GM18499 (cell line): ENCODE measurements at regions not wholly inside any gene's neighbourhood (a gene's known extent, or its start where the extent isn't known, plus 50 kb on each side); places are given as distances from the start of the nearest gene placed in this dataset.
"Not testable (repeated sequence)": the region's sequence is repeated elsewhere in the genome, so short reads cannot be mapped to it uniquely, and the experiment has no call there.

Experiments used
- ATAC-seq: cut with Tn5 transposase; IDR thresholded peaks from one replicate; pipeline ENCODE4 v1.9.1; 2021; ENCODE audit warnings: moderate number of reproducible peaks; ENCODE audit not compliant: insufficient read depth, unreplicated experiment

DNA sequence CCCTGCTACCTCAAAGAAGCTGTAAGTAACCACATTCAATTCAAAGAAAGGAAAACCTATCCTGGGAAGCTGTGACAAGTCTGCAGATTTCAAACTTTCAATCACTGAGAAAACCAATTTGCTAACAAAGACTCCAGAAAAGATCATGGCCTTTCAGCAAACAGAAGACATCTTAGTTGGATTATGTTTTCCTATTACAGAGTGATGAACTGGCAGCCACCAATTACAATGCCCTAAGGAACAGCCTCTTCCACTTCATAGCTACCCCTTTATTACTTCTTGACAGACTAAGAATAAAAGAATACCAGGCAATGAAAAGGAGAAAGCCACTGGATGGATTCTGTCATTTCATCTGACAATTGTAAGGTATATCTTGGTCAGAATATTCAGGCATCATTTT, 128.2 kb upstream of the RASEF start:
- no peak for ATAC-seq

- ATAC-seq, result not testable (repeated sequence)
Observed at GRCh38 chr9:83189026-83189425, 126.1 kb upstream of the RASEF start.

GRCh38 chr9:83188277-83188676, 125.3 kb upstream of the RASEF start:
- no peak for ATAC-seq

DNA sequence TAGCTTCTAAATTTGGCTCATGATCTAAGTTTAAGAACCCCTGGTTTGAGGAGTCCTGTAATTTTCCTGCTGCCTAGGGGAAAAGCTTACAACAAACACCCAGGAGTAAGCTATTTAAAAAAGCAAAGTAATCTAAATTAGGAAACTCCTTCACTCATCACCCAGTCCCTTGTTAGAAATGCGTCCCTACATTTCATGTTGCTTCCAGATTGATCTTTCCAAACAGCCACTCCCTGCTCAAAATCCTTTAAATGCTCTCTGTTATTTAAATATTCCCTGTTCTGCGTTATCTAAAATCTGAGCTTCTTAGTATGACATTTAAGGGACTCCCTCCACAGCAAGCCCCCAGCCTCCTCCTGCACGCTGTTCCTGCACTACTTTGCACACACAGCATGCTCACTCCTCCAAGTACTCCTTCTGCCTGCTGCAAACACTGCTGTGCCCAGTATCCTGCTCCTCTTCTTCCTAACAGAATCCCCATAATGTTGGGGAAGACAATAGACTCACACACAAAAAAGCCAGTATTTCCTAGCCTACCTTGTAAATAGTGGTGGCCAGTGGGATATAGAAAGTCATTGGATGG, 123.3 kb upstream of the RASEF start:
- no peak for ATAC-seq

DNA sequence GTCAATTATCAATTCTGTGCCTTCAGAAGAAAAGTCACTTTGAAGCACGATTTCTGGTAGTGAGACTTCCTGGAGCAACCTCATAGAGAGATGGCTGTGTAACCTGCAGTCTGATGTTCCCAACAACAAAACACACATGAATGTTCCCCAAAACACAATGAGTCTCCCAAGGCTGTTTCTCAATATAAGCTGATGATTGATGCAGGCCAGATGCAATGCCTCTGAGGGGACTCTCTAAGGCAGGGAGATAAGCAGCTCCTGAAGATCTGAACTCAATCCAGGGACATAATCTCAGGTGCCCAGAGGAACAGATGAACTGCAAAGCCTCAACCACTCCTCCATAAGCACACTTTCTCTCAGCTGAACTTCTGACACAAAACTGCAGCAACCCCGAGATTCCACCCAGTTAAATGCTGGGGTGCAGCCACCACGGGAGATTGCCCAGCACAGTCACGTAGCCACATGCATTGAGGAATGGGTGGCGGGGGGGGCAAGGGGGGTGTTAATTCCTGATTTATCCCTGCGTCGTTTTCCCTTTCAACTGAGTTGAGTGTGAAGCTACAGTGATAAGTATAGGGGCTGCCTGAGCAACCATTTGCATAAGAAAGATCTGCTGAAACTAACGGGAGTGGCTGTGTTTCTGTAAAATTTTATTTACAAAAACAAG, 122.7 kb upstream of the RASEF start:
- no peak for ATAC-seq

GRCh38 chr9:83183621-83184020, 120.7 kb upstream of the RASEF start:
- no peak for ATAC-seq

GRCh38 chr9:83182071-83182470, 119.1 kb upstream of the RASEF start:
- no peak for ATAC-seq

- ATAC-seq, result no peak
Observed at GRCh38 chr9:83178717-83179116, 115.8 kb upstream of the RASEF start.

GRCh38 chr9:83177747-83178146, 114.8 kb upstream of the RASEF start:
- no peak for ATAC-seq

DNA sequence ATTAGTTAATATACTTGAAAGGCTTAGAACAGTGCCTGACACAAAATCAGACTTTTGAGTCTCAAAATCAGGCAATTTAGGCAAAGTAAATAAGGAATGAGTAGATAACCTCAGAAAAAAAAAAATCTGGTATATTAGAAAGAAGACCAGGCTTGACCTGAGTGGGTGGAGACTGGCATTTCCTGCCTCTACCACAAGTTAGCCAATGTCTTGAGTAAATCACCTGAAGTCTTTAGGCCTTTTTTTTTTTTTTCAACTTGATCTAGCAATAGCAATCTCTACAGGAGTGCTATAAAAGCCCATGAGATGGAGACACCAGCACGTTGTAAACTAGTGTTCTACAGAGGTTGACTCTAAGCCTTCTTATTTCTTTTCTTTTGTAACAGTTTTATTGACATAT, 104.2 kb upstream of the RASEF start:
- no peak for ATAC-seq

DNA sequence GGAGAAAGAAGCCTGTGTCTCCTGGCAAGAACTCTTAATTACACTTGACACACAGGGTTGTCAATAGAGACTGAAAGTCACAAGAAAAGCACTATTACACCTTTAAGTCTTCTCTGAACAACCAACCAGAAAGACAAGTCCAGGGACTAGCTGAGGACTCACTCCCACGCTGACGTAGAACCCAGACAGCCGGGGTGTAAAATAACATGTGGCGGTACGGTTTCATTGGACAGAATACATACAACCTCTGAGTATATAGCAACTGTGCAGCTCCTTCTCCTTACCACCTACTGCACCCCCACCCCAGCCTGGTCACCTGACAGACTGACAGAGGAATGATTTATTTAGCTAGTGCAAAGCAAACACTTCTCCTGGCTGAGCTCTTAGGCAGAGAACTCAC, 103.4 kb upstream of the RASEF start:
- no peak for ATAC-seq

DNA sequence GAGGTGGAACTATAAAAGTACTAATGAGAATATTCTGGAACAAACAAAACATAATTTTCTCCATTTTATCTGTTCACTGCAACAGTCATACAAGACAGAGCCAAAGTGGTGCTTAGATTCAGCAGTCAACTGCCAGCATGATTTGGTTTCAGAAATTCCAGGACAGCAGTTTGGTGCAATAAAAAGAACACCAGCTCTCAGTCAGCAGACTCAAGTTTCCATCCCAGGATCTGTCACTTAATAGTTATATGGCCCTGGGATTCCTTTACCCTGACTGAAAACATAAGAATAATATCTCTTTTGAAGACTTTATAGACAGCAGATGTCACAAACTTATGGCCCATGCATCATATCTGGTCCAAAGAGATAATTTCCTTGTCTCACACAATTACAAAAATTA, 92.8 kb upstream of the RASEF start:
- ATAC-seq, result no peak

- ATAC-seq, result no peak
Observed at GRCh38 chr9:83154821-83155220, 91.9 kb upstream of the RASEF start.

DNA sequence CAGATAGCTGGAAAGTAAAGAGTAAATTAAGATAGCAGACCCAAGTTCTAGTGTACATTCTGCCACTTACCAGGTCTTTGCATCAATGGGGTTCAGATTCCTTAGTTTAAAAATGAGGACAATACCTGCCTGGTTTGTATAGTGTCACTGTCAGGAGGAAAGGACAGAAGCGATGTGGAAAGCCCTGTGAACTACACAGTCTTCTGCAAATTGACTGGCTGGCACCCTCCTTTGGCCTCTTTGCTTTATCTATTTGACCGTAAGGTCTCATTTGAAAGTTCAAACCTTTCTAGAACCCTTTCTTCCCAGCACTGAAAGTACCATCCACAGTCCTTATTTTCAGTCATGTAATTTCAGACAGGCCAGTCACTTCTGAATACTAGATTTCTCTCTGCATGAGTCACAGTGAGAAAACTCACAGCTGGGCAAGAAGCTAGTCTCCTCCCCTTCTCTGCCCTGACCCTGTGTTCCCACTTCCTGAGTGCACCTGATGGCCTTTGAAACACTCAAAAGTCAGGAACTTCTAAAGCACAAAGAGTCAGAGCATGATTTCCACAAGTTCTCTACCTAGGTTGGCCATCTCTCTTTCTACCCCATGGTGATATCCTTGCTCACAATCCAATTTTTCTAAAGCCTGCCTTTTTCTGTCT, 91.3 kb upstream of the RASEF start:
- ATAC-seq, result peak; percentile 92

DNA sequence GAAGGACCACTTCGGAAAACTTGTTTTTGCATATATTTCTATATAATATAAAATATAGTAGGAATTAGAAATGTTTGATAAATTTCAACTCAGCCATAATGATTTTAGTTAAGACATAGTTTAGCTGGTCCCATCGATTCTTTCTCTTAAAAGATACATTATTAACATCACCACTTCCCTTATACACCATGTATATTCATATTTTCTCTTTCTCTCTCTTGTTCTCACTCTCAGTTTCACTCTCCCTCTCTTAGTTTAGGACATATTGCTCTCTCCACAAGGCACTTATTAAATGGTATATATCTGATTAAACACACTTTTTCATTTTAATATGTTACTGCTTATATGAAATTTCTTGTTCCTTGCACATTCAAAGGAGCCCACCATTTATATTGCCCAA, 90.1 kb upstream of the RASEF start:
- no peak for ATAC-seq

DNA sequence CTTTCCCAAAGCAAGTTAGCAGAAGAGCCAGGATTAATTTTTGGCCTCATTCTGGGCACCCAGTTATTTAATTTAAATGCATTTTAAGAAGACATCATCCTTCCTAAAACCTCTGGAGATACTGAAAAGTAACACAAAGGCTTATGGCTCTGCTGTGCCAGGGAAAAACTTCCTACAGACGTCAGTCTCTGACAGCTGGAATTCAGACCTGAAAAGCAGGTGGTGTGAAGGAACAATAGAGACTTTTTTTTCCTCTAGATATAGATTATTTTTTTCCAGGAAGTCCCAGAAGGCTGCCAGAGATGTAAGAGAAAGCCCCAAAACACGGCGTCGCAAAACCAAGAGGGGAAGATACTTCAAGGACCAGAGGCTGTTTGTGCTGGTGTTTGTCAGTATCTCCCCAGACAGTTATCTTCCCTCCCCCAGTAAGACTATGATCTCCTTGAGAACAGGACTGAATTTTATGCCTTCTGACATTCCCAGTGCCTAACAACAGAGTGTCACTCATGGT, 88.7 kb upstream of the RASEF start:
- no peak for ATAC-seq

DNA sequence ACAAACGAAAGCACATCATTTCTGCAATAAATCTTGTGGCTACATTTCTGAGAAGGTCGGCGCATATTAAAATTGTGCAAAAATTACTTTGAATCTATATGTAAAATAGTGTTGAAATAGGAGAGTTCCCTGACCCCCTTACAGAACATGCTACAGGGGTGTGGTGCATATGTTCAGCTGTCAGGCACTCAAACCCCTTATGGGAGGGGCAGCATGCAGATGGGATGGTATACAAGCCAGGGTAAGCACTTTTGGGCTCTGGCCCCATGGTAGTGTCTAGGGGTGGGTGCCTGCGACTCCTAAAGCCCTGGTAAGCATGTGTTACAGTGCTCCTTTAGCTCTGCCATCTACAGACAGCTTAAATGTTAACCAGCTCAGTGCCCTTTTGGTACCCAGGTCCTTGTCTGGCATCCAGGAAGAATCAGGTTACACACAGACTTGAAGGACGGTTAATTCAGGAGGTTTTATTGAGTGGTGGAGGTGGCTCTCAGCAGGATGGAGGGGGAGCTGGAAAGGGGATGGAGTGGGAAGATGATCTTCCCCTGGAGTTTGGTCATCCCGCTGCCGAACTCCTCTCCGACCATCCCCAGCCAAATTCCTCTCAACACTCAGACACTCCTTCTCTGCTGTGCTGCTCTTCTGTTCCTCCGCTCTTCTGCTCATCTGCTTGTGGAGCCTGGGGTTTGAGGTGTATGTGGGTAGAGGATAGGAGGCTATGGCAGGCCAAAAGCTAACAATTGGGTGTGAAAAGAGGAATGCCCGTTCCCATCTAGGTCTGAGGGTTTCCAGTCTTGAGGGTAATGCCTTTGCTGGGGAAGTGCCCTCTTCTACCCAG, 84.6 kb upstream of the RASEF start:
- ATAC-seq, result no peak

DNA sequence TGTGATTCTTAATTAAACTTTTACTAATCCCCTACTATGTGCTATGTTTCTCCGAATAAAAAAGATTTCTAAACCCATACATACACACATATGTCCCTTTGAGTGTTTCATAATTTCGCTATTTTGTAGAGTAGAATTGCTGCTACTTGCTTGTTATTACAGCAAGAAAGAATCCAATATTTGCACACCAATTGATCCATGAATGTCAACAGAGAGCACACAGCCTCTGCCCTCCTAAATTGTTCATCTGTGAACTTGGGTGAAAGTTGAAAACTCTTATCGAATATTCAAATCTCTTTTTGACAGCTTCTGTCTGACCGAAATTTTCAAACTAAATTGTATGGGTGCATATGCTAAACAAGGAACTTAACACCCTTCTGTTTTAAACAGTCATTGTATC, 83.4 kb upstream of the RASEF start:
- no peak for ATAC-seq

GRCh38 chr9:83144492-83144891, 81.5 kb upstream of the RASEF start:
- no peak for ATAC-seq

DNA sequence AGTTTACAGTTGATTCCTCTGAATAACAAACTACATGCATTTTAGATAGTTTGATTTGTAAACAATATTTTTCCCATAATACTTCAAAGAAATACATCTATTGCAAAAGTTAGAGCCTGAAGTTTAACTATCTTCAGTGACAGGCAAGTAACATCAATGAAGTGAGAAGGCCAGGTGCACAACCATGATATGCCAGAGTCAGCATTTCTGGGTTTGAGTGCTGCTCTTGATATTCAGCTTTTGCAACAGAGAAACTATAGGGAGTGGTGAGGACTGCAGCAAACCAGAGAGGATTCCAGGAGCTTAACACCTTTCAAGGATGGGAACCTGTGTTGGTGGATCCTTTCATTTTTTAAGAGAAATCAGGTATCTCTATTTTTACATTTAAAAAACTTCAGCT, 79.4 kb upstream of the RASEF start:
- ATAC-seq, result no peak

- no peak for ATAC-seq
Observed at GRCh38 chr9:83141887-83142286, 78.9 kb upstream of the RASEF start.
